Caco-2 (cell line): ENCODE measurements at regions not wholly inside any gene's neighbourhood (a gene's known extent, or its start where the extent isn't known, plus 50 kb on each side); places are given as distances from the start of the nearest gene placed in this dataset.

Experiments
- BruUV-seq: library from RNA; stranded (reverse); fragments of 400-500 nt; replicated peaks from 2 replicates; lab custom pipeline; 2021; lab: Mats Ljungman, UMichigan
- CTCF ChIA-PET: fragments of 300-600 bp; sonication (Branson Sonifier 250); formaldehyde crosslinking; loops from one replicate; lab custom pipeline; 2022; ENCODE audit warnings: antibody characterized with exemption; lab: Charles Lee
- POLR2A ChIA-PET: fragments of 300-600 bp; sonication (Branson Sonifier 250); formaldehyde crosslinking; loops from one replicate; lab custom pipeline; 2022; ENCODE audit warnings: antibody characterized with exemption; lab: Charles Lee
- DNase-seq, 2 experiments: peaks; one replicate each; pipeline versions ENCODE4 v3.0.0 to v3.0.0-alpha.2; 2020 to 2022
- H3K27me3 ChIP-seq: replicated peaks from 2 replicates; pipeline ENCODE4 v1.6.0; 2011; ENCODE audit warnings: low read length; ENCODE audit not compliant: control insufficient read depth, insufficient read depth
- H3K36me3 ChIP-seq: 2 replicates; pipeline ENCODE4 v1.5.1; 2011; ENCODE audit warnings: low read length; ENCODE audit not compliant: control insufficient read depth, insufficient read depth
- H3K4me1 ChIP-seq: fragments of 250-450 bp; sonication (Bioruptor Pico); 2 replicates; pipeline ENCODE4 v1.5.1; 2020; ENCODE audit warnings: mild to moderate bottlenecking
- H3K4me3 ChIP-seq: 2 replicates; pipeline ENCODE4 v1.5.1; 2011; ENCODE audit warnings: low read depth, mild to moderate bottlenecking, control low read depth, low read length
- H3K9me3 ChIP-seq: fragments of 250-450 bp; sonication (Bioruptor Pico); 2 replicates; pipeline ENCODE4 v1.5.1; 2020; ENCODE audit warnings: mild to moderate bottlenecking, moderate library complexity
- H3K27ac Mint-ChIP-seq: one replicate; pipeline ENCODE4 v1.8.0; 2022; ENCODE audit warnings: mixed read lengths; ENCODE audit not compliant: unreplicated experiment
- H3K27me3 Mint-ChIP-seq: one replicate; pipeline ENCODE4 v1.8.0; 2022; ENCODE audit warnings: mixed read lengths; ENCODE audit not compliant: insufficient read depth, unreplicated experiment
- H3K36me3 Mint-ChIP-seq: one replicate; pipeline ENCODE4 v1.8.0; 2022; ENCODE audit warnings: mild to moderate bottlenecking, mixed read lengths; ENCODE audit not compliant: insufficient read depth, unreplicated experiment
- H3K4me1 Mint-ChIP-seq: one replicate; pipeline ENCODE4 v1.8.0; 2022; ENCODE audit warnings: low read depth, mixed read lengths; ENCODE audit not compliant: unreplicated experiment
- H3K4me3 Mint-ChIP-seq: one replicate; pipeline ENCODE4 v1.8.0; 2022; ENCODE audit warnings: mild to moderate bottlenecking, moderate library complexity, mixed read lengths; ENCODE audit not compliant: unreplicated experiment
- H3K9me3 Mint-ChIP-seq: one replicate; pipeline ENCODE4 v1.8.0; 2022; ENCODE audit warnings: mixed read lengths; ENCODE audit not compliant: unreplicated experiment
- CTCF ChIP-seq, 2 experiments: fragments of 200-600 bp in 1 of 2; IDR thresholded peaks; 1 replicate in 1 of 2; 2 replicates in 1 of 2; pipeline versions ENCODE4 v1.5.1 to v1.8.0; 2011 to 2022; ENCODE audit warnings: antibody characterized with exemption in 1 of 2, control low read depth in 1 of 2, inconsistent platforms in 1 of 2, low read depth in 1 of 2, low read length in 1 of 2, mild to moderate bottlenecking in 1 of 2, moderate library complexity in 1 of 2; ENCODE audit not compliant: insufficient read depth in 1 of 2, severe bottlenecking in 1 of 2, unreplicated experiment in 1 of 2
- intact Hi-C: fragments of 100-400 bp; cut with micrococcal nuclease; formaldehyde crosslinking; loops from one replicate; pipeline ENCODE4 v1.10.0; 2022; ENCODE audit not compliant: unreplicated experiment

- ChIA-PET POLR2A (no interaction called here), CTCF (interaction anchor here (0.6 kb wide), 1 partner anchor 1167 kb away, joined by 6 read pairs; no protein-coding TSS in a partner anchor)
- Mint-ChIP-seq H3K27me3 (no peaks in the 10 kb centered on the region), H3K4me3 (no peak overlapping the region), H3K36me3 (peaks cover 6% of the 10 kb centered on the region), H3K27ac (no peak overlapping the region), H3K9me3 (no peaks in the 10 kb centered on the region), H3K4me1 (peaks cover 8% of the 10 kb centered on the region)
- no peak for TF ChIP-seq CTCF (IDR thresholded peaks at IDR 0.05; ENCODE audit: insufficient read depth in 1 of 2, low read depth in 1 of 2, low read length in 1 of 2, severe bottlenecking in 1 of 2, unreplicated experiment in 1 of 2)
- Histone ChIP-seq H3K9me3 (no peaks in the 10 kb centered on the region; the same call in 1 of the 2 replicates), H3K4me3 (no peak overlapping the region), H3K36me3 (no peaks in the 10 kb centered on the region), H3K27me3 (no peaks in the 10 kb centered on the region), H3K4me1 (peaks cover 14% of the 10 kb centered on the region; the same call in 1 of the 2 replicates)
- no peak for DNase-seq
- BruUV-seq, result no TSS peak
- intact Hi-C loops, result no loop called here
Measured at GRCh38 chr4:175930471-175930870, 118.4 kb upstream of the GPM6A start.

GRCh38 chr4:175932116-175932515 lies 120.1 kb upstream of the GPM6A start:
- H3K27ac Mint-ChIP-seq, result no peak overlapping the region
- intact Hi-C loops, result no loop called here
- ChIA-PET CTCF (no interaction called here), POLR2A (no interaction called here)
- no peaks in the 10 kb centered on the region for H3K9me3 Mint-ChIP-seq
- no peaks in the 10 kb centered on the region for H3K36me3 ChIP-seq
- H3K4me1 Mint-ChIP-seq, result peaks cover 8% of the 10 kb centered on the region
- TF ChIP-seq CTCF (IDR thresholded peaks at IDR 0.05; ENCODE audit: insufficient read depth in 1 of 2, low read depth in 1 of 2, low read length in 1 of 2, severe bottlenecking in 1 of 2, unreplicated experiment in 1 of 2), result no peak
- no TSS peak for BruUV-seq
- no peaks in the 10 kb centered on the region for H3K27me3 ChIP-seq
- no peak overlapping the region for H3K4me3 Mint-ChIP-seq
- H3K27me3 Mint-ChIP-seq, result no peaks in the 10 kb centered on the region
- peaks cover 16% of the 10 kb centered on the region; the same call in 1 of the 2 replicates for H3K4me1 ChIP-seq
- no peak overlapping the region for H3K4me3 ChIP-seq
- H3K9me3 ChIP-seq, result no peaks in the 10 kb centered on the region; the same call in 1 of the 2 replicates
- no peak for DNase-seq
- H3K36me3 Mint-ChIP-seq, result peaks cover 6% of the 10 kb centered on the region

GRCh38 chr4:175934506-175934905 lies 122.4 kb upstream of the GPM6A start:
- CTCF ChIA-PET, result no interaction called here
- no peak overlapping the region for H3K27ac Mint-ChIP-seq
- DNase-seq, result no peak
- intact Hi-C loops, result no loop called here
- no peaks in the 10 kb centered on the region; the same call in 1 of the 2 replicates for H3K9me3 ChIP-seq
- H3K4me1 ChIP-seq, result peaks cover 16% of the 10 kb centered on the region; the same call in 1 of the 2 replicates
- H3K4me3 ChIP-seq, result no peak overlapping the region
- H3K9me3 Mint-ChIP-seq, result no peaks in the 10 kb centered on the region
- H3K4me3 Mint-ChIP-seq, result no peak overlapping the region
- H3K27me3 ChIP-seq, result no peaks in the 10 kb centered on the region
- BruUV-seq, result no TSS peak
- peaks cover 8% of the 10 kb centered on the region for H3K4me1 Mint-ChIP-seq
- POLR2A ChIA-PET, result no interaction called here
- no peak for TF ChIP-seq CTCF (IDR thresholded peaks at IDR 0.05; ENCODE audit: insufficient read depth in 1 of 2, low read depth in 1 of 2, low read length in 1 of 2, severe bottlenecking in 1 of 2, unreplicated experiment in 1 of 2)
- H3K36me3 Mint-ChIP-seq, result peaks cover 6% of the 10 kb centered on the region
- H3K27me3 Mint-ChIP-seq, result no peaks in the 10 kb centered on the region
- no peaks in the 10 kb centered on the region for H3K36me3 ChIP-seq
